A549 (cell line): ENCODE measurements at regions not wholly inside any gene's neighbourhood (a gene's known extent, or its start where the extent isn't known, plus 50 kb on each side); places are given as distances from the start of the nearest gene placed in this dataset.

ENCODE experiments used
- ATAC-seq, 2 experiments: fragments of 200-7000 bp in 1 of 2; fragments of >200 bp in 1 of 2; cut with Nextera tagmentation in 1 of 2; cut with Tn5 transposase in 1 of 2; 3 replicates each; pipeline versions ENCODE4 v1.8.0 to v1.9.1; 2018 to 2020; ENCODE audit warnings: mild to moderate bottlenecking in 1 of 2, moderate library complexity in 1 of 2
- CTCF ChIA-PET: fragments of 300-600 bp; sonication (Branson Sonifier 250); formaldehyde crosslinking; extraction: SDS; loops from one replicate; lab custom pipeline; 2021; ENCODE audit warnings: antibody characterized with exemption, inconsistent platforms; lab: Yijun Ruan, JAX
- POLR2A ChIA-PET: fragments of 350-600 bp; formaldehyde crosslinking; extraction: SDS; loops from one replicate; lab custom pipeline; 2021; ENCODE audit warnings: antibody characterized with exemption, inconsistent platforms; lab: Yijun Ruan, JAX
- DNase-seq, 2 experiments: peaks; one replicate each; pipeline versions ENCODE4 v3.0.0 to v3.0.0-alpha.2; 2011 to 2016; ENCODE audit warnings: low read depth in 1 of 2, low spot score in 1 of 2
- FAIRE-seq: peaks from 2 replicates; lab custom pipeline; 2011; peaks lifted over from hg19 to GRCh38; lab: Jason Lieb, UNC
- H3K27ac ChIP-seq, 2 experiments: fragments of >200 bp; sonication (Bioruptor Twin); formaldehyde crosslinking; 3 replicates each; pipeline ENCODE4 v1.5.1; 2016 to 2017
- H3K4me1 ChIP-seq: fragments of >200 bp; sonication (Bioruptor Twin); formaldehyde crosslinking; 3 replicates; pipeline ENCODE4 v1.6.1; 2016
- H3K4me2 ChIP-seq: fragments of >200 bp; sonication (Bioruptor Twin); formaldehyde crosslinking; 3 replicates; pipeline ENCODE4 v1.6.1; 2016
- H3K4me3 ChIP-seq: fragments of >200 bp; sonication (Bioruptor Twin); formaldehyde crosslinking; 3 replicates; pipeline ENCODE4 v1.5.1; 2016
- H3K9me3 ChIP-seq: fragments of >200 bp; sonication (Bioruptor Twin); formaldehyde crosslinking; 3 replicates; pipeline ENCODE4 v1.6.1; 2016
- ATOH8 ChIP-seq: fragments of 250-450 bp; sonication (Bioruptor Pico); IDR thresholded peaks from 2 replicates; pipeline ENCODE4 v1.5.0; 2020; ENCODE audit warnings: low read depth, mild to moderate bottlenecking, moderate library complexity
- CBX2 ChIP-seq: fragments of 200-600 bp; sonication (generic); IDR thresholded peaks from 2 replicates; pipeline ENCODE4 v1.6.1; 2016; ENCODE audit warnings: low read depth, mild to moderate bottlenecking, borderline replicate concordance
- CEBPB ChIP-seq, 2 experiments: fragments of >200 bp in 1 of 2; sonication (Bioruptor Twin) in 1 of 2; formaldehyde crosslinking in 1 of 2; IDR thresholded peaks; 2 replicates each; pipeline ENCODE4 v1.6.1; 2012 to 2016
- EHF ChIP-seq: fragments of 250-450 bp; sonication (Bioruptor Pico); IDR thresholded peaks from 2 replicates; pipeline ENCODE4 v1.5.0; 2020; ENCODE audit warnings: mild to moderate bottlenecking
- EP300 ChIP-seq, 2 experiments: fragments of >200 bp; sonication (Bioruptor Twin); formaldehyde crosslinking; IDR thresholded peaks; 2 replicates in 1 of 2; 3 replicates in 1 of 2; pipeline ENCODE4 v1.6.1; 2016 to 2017
- FOXS1 ChIP-seq: fragments of 250-450 bp; sonication (Bioruptor Pico); IDR thresholded peaks from 2 replicates; pipeline ENCODE4 v1.5.0; 2020; ENCODE audit warnings: mild to moderate bottlenecking, moderate library complexity
- GATA3 ChIP-seq: IDR thresholded peaks from 2 replicates; pipeline ENCODE4 v1.6.1; 2012; ENCODE audit warnings: borderline replicate concordance
- HMGXB4 ChIP-seq: fragments of 250-450 bp; sonication (Bioruptor Pico); IDR thresholded peaks from 2 replicates; pipeline ENCODE4 v1.5.0; 2021; ENCODE audit warnings: mild to moderate bottlenecking, moderate library complexity, borderline replicate concordance
- HOXA7 ChIP-seq: fragments of 250-450 bp; sonication (Bioruptor Pico); IDR thresholded peaks from 2 replicates; pipeline ENCODE4 v1.5.0; 2020; ENCODE audit warnings: mild to moderate bottlenecking, moderate library complexity
- HOXB13 ChIP-seq: fragments of 250-450 bp; sonication (Bioruptor Pico); IDR thresholded peaks from 2 replicates; pipeline ENCODE4 v1.5.0; 2020; ENCODE audit warnings: low read depth, mild to moderate bottlenecking, moderate library complexity
- HOXB5 ChIP-seq: fragments of 250-450 bp; sonication (Bioruptor Pico); IDR thresholded peaks from 2 replicates; pipeline ENCODE4 v1.5.0; 2020; ENCODE audit warnings: mild to moderate bottlenecking, moderate library complexity
- JUN ChIP-seq, 2 experiments: fragments of >200 bp; sonication (Bioruptor Twin); formaldehyde crosslinking; IDR thresholded peaks; 2 replicates in 1 of 2; 3 replicates in 1 of 2; pipeline ENCODE4 v1.6.1; 2016 to 2017
- MYC ChIP-seq: IDR thresholded peaks from 2 replicates; pipeline ENCODE4 v1.6.1; 2012; ENCODE audit warnings: mild to moderate bottlenecking, inconsistent platforms, low read length, improper control_type of control experiment, borderline replicate concordance
- NR3C1 ChIP-seq: fragments of >200 bp; sonication (Bioruptor Twin); formaldehyde crosslinking; IDR thresholded peaks from 3 replicates; pipeline ENCODE4 v1.6.1; 2017
- PBX3 ChIP-seq: IDR thresholded peaks from 2 replicates; pipeline ENCODE4 v1.6.1; 2012
- POLR2A ChIP-seq: IDR thresholded peaks from 2 replicates; pipeline ENCODE4 v1.6.1; 2012; ENCODE audit warnings: mild to moderate bottlenecking, low read length
- RARB ChIP-seq: fragments of 250-450 bp; sonication (Bioruptor Pico); IDR thresholded peaks from 2 replicates; pipeline ENCODE4 v1.8.0; 2021; ENCODE audit warnings: mild to moderate bottlenecking, moderate library complexity
- SREBF2 ChIP-seq: fragments of 450-650 bp; IDR thresholded peaks from 2 replicates; pipeline ENCODE4 v1.6.1; 2014; ENCODE audit warnings: mild to moderate bottlenecking, moderate library complexity
- TFCP2L1 ChIP-seq: fragments of 250-450 bp; sonication (Bioruptor Pico); IDR thresholded peaks from 2 replicates; pipeline ENCODE4 v1.5.0; 2021; ENCODE audit warnings: mild to moderate bottlenecking
- ZNF302 ChIP-seq: fragments of 250-450 bp; sonication (Bioruptor Pico); IDR thresholded peaks from 2 replicates; pipeline ENCODE4 v1.9.0; 2021; ENCODE audit warnings: inconsistent platforms, mild to moderate bottlenecking, moderate library complexity
- WGBS: methylation state at CpG from one replicate; pipeline ENCODE4 v1.1.6; 2017; ENCODE audit errors: missing lambda C conversion rate; 5-methylcytosine and 5-hydroxymethylcytosine counted together

GRCh38 chr5:19035816-19036215, 952.2 kb downstream of the CDH18 start:
- POLR2A ChIA-PET = no interaction called here
- FAIRE-seq (no peak), ATAC-seq (no peak), DNase-seq (no peak)
- WGBS = 58% methylated on average over 1 of the region's 1 CpG
- Histone ChIP-seq H3K9me3 (no peaks in the 10 kb centered on the region), H3K4me1 (no peaks in the 10 kb centered on the region), H3K4me2 (no peak overlapping the region), H3K27ac (no peak overlapping the region), H3K4me3 (no peak overlapping the region)
- CTCF ChIA-PET = no interaction called here
- TF ChIP-seq CEBPB (IDR thresholded peaks at IDR 0.05) (no peak), ATOH8 (CRISPR knock-in tag) (no peak), MYC (no peak), PBX3 (no peak), TFCP2L1 (CRISPR knock-in tag) (no peak)

- Histone ChIP-seq H3K27ac (no peak overlapping the region), H3K4me3 (no peak overlapping the region), H3K4me2 (no peak overlapping the region), H3K9me3 (no peaks in the 10 kb centered on the region), H3K4me1 (no peaks in the 10 kb centered on the region)
- FAIRE-seq (no peak), ATAC-seq (no peak), DNase-seq (no peak)
- 21% methylated on average over 2 of the region's 2 CpGs for WGBS
- CTCF ChIA-PET = no interaction called here
- POLR2A ChIA-PET = no interaction called here
- TF ChIP-seq RARB (CRISPR knock-in tag) = no peak
- no peak for TF ChIP-seq MYC
- TF ChIP-seq SREBF2 = no peak
- no peak for TF ChIP-seq GATA3
- TF ChIP-seq EP300 (IDR thresholded peaks at IDR 0.05) = no peak
- TF ChIP-seq JUN (IDR thresholded peaks at IDR 0.05) = no peak
- TF ChIP-seq NR3C1 = no peak
- TF ChIP-seq HOXB5 (CRISPR knock-in tag) = no peak
- no peak for TF ChIP-seq FOXS1 (CRISPR knock-in tag)
- no peak for TF ChIP-seq HOXA7 (CRISPR knock-in tag)
- no peak for TF ChIP-seq ZNF302 (CRISPR knock-in tag)
- no peak for TF ChIP-seq EHF (CRISPR knock-in tag)
- TF ChIP-seq HOXB13 (CRISPR knock-in tag) = no peak
Observed at GRCh38 chr5:19042106-19042505, 945.9 kb downstream of the CDH18 start.

- no peak for FAIRE-seq
- WGBS = 12% methylated on average over 3 of the region's 3 CpGs
Observed at GRCh38 chr5:19044311-19044710, 943.7 kb downstream of the CDH18 start.

More at GRCh38 chr5:19044311-19044710, 943.7 kb downstream of the CDH18 start:
- TF ChIP-seq CBX2 = no peak
- no peak for TF ChIP-seq POLR2A
- no peak for TF ChIP-seq HMGXB4 (CRISPR knock-in tag)
- TF ChIP-seq NR3C1 = no peak
- Histone ChIP-seq H3K4me2 (no peak overlapping the region), H3K4me1 (no peaks in the 10 kb centered on the region), H3K4me3 (no peak overlapping the region), H3K27ac (no peak overlapping the region), H3K9me3 (no peaks in the 10 kb centered on the region; the same call in 2 of the 3 replicates)
- DNase-seq = no peak
- ChIA-PET CTCF (no interaction called here), POLR2A (no interaction called here)
- ATAC-seq = no peak
